GM18873 (cell line): ENCODE measurements at regions not wholly inside any gene's neighbourhood (a gene's known extent, or its start where the extent isn't known, plus 50 kb on each side); places are given as distances from the start of the nearest gene placed in this dataset.

Experiments
- ATAC-seq: cut with Tn5 transposase; IDR thresholded peaks from one replicate; pipeline ENCODE4 v1.9.1; 2021; ENCODE audit warnings: mild to moderate bottlenecking, moderate library complexity, moderate number of reproducible peaks; ENCODE audit not compliant: unreplicated experiment, low FRiP score

DNA sequence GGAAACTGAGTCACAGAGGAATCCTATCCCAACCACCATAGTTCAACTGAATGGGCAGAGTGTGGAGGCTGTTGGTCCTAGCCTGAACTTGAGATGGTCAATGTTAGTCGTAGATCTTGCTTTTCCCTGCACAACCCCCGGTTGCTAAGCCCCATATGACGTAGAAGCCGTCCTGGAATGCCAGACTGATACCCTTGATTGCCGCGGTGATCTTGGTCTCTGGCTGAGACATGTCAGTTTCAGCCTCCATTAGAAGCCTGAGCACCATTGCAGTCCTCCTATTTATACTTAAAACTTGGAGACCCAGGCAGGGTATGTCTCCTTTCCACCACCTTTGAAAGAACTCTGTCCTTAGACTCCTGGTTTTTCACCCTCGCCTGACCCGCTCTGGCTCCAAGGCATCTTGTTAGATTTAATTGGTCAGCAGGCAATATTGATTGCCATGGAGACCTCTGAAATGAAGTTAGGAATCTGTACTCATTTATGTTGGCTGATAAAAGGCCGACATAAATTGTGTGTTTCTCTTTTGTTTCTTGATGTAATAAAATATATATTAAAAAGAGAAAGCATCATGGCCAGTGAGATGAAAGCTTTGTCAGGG lies 53.4 kb downstream of the RPLP1 start:
- no peak for ATAC-seq

DNA sequence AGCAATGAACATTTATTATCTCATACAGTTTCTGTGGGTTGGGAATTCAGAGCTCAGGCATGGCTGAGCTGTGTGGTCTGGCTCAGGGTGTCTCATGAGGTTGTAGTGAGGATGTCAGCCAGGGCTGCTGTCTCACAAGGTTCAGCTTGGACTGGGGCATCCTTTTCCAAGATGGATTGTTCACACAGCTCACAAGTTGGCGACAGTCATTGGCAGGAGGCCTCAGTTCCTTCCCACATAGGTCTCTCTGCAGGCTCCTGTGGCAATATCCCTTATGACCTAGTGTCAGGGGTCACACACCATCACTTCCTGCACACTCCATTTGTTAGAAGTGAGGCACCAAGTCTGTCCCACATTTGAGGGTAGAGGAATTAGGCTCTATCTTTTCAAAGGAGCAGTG lies 56.0 kb downstream of the RPLP1 start:
- ATAC-seq: no peak

DNA sequence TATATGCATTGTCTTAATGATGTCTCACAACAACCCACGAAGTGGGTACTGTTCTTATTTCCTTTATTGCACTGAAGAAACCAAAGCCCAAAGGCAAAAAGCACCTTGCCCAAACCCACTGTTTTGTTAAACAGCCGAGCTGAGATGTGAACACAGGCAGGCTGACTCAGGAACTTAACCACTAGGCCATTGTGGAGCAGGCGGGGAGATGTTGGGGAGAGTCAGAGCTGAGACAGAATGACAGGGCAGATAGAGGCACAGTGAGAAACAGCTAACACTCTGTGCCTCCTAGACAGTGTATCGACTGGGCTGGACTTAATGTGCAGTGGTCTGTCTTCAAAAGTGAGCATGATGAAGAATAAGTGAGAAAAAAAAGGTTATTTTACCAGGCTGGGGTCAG lies 56.5 kb downstream of the RPLP1 start:
- no peak for ATAC-seq

GRCh38 chr15:69510556-69510955 lies 57.9 kb downstream of the RPLP1 start:
- no peak for ATAC-seq

- ATAC-seq: no peak
These were observed 58.4 kb downstream of the RPLP1 start for GRCh38 chr15:69511015-69511414.

DNA sequence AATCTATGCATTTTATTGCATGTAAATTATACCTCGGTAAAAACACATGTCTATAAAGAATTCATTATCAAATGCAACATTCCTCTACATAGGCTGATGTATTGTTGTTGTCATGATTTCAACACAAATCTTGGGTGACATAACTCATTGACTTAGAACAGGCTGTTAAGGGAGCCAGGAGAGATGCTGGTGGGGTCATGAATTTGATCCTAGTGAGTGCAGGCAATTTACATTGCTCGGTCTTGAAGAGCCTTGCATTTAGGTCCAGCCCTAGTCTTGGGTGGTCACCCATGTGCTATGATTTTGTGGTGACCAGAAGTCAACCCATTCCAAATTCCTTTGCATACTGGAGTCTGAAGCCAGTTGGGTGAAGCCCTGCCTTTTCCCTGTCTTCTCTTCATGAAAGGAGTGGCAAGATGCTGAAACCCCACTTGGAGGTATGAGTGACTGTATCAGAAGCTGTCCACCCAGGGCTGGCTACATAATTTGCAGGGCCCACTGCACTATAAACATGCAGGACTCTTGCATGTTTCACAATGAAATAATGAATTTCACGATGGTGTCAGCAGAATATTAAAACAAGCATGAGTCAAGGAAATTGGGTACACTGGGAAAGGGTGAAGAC lies 59.2 kb downstream of the RPLP1 start:
- no peak for ATAC-seq

- no peak for ATAC-seq
These were observed 60.9 kb downstream of the RPLP1 start for GRCh38 chr15:69513450-69513960.

GRCh38 chr15:69513986-69514385 lies 61.4 kb downstream of the RPLP1 start:
- ATAC-seq: no peak

GRCh38 chr15:69515508-69515907 lies 62.9 kb downstream of the RPLP1 start:
- no peak for ATAC-seq

DNA sequence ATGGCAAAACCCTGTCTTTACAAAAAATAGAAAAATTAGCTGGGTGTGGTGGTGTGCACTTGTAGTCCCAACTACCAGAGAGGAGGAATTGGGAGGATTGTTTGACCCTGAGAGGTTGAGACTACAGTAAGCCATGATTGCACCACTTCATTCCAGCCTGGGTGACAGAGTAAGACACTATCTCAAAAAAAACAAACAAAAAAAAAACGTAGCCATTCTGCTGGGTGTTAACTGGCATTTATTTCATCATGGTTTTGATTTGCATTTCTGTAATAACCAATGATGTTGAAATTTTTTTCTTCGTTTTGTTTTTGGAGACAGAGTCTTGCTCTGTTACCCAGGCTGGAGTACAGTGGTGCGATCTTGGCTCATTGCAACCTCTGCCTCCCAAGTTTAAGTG lies 63.3 kb downstream of the RPLP1 start:
- no peak for ATAC-seq

DNA sequence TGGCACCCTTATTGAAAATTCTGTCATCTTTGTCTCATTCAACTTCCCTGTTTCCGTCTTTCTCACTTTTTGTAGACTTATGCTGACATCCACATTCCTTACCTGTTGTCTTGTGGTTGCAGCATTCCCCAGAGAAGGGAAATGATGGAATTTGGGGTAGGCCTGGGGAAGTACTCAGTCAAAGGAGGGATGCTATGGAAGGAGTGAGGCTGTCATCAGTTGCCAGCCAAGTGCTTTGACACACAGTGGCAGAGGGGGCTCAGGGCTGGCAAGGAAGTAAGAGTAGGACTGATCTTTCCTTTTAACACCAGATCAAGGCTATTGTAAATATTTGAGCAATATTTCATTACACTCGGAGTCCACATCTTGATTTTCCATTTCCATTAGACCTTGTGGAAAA lies 64.4 kb downstream of the RPLP1 start:
- ATAC-seq: no peak

DNA sequence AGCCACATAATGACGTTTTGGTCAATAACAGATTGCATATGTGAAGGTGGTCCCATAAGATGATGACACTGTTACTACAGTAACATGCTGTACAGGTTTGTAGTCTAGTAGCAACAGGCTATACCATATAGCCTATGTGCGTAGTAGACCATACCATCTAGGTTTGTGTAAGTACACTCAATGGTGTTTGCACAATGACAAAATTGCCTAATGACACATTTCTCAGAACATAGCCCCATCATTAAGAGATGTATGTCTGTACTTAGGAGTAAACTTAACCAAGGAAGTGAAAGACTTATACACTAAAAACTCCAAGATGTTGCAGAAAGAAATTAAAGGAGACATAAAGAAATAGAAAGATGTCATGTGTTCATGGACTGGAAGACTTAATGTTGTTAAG lies 66.2 kb downstream of the RPLP1 start:
- no peak for ATAC-seq

GRCh38 chr15:69520067-69520466 lies 67.4 kb downstream of the RPLP1 start:
- no peak for ATAC-seq

DNA sequence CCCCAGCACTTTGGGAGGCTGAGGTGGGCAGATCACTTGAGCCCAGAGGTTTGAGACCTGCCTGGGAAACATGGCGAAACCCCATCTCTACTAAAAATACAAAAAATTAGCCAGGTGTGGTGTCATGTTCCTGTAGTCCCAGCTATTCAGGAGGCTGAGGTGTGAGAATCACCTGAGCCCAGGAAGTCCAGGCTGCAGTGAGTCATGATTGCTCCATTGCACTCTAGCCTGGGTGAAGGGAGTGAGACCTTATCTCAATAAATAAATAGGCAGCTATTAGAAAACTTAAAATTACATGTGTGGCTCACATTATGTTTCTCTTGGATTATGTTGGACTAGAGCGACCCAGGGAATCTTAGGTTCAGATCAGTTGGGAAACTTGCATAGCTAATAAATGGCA lies 69.7 kb downstream of the RPLP1 start:
- ATAC-seq: no peak

GRCh38 chr15:69523010-69524001 lies 70.7 kb downstream of the RPLP1 start:
- no peak for ATAC-seq

DNA sequence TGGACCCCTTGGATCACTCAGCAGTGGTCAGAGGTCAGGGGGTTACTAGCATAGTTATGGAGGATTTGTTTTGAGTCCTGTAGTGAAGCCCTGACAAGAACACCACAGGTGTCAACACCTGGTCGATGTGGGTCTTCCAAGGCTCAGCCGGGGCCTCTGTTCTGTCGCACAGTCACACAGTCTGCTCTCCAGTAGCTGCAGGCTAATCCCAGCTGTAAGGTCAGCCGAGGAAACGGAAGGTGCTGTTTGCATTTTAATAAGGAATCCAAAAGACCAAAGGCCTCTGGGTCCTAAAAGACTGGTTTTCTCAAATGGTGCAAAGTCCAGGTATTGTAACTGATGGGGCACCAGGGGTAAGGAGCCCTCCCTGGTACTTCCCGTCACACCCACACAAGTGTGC lies 71.7 kb downstream of the RPLP1 start:
- no peak for ATAC-seq

DNA sequence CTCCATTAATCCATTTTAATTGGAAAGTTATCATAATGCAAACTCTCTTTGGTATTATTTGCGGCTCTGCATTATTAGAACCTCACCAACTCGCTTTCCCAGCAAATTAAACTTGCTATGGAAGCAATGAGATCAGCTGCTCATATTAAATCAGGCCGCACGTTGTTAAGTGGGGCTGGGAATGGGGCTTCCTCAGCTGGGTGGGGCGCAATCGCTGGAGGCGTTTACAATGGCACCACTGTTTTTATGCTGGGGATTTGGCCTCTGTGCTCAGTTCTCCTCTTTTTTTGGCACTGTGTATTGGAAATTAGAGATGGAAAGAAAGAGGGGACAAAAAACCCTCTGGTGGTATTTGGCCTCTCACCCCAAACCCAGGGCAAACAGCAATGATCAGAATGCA lies 72.2 kb downstream of the RPLP1 start:
- no peak for ATAC-seq

- no peak for ATAC-seq
These were observed 72.9 kb downstream of the RPLP1 start for GRCh38 chr15:69525543-69525942.

DNA sequence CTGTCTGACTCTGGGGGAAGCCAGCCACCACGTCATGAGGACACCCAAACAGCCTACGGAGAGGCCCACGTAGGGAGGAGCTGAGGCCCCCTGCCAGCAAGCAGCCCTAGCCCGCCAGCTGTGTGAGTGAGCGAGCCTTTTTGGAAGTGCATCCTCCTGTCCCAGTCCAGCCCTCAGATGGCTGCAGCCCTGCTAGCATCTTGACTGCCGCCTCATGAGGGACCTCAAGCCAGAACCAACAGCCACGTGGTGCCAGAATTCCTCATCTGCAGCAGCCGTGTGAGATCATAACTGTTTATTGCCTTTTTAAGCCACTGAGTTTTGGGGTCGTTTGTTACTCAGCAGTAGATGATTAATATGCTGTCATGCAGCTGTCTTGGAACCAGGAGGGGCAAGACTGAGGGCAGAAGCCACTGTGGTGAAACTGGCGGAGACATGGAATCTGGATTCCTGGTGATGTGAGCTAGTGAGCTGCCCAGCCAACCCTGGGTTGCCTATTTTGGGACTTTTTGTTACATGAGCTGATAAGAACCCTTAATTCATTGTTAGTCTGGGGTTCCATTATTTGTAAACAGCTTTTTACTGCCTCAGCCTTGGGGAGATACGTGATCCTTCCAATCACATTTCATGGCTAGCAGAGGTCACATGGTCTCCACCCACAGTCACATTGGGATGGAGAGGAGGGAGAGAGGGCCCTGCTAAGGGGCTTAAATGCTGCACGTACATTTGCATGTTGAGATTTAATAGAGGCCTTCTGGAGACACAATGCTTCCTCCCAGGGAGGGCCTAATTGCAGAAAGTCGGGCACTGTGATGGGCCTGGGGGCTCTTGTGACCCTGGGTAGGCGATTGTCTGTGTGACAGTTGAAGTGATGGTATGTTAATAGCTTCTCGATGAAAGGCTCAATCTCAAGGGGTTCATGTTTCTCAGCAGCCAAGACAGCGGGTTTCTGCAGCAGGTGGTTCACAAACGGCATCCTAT lies 73.8 kb downstream of the RPLP1 start:
- no peak for ATAC-seq

- no peak for ATAC-seq
These were observed 76.5 kb downstream of the RPLP1 start for GRCh38 chr15:69529141-69529540.
